CD4-positive, alpha-beta T cell treated with Interleukin-17A for 1 hour (primary cell): ENCODE measurements at regions not wholly inside any gene's neighbourhood (a gene's known extent, or its start where the extent isn't known, plus 50 kb on each side); places are given as distances from the start of the nearest gene placed in this dataset.
A peak's percentile ranks its signal among the peaks of the same experiment; 100 is the strongest.
"Not testable (repeated sequence)": the region's sequence is repeated elsewhere in the genome, so short reads cannot be mapped to it uniquely, and the experiment has no call there.

ENCODE experiments used
- DNase-seq: peaks from one replicate; pipeline ENCODE4 v3.0.0-alpha.2; 2020

DNA sequence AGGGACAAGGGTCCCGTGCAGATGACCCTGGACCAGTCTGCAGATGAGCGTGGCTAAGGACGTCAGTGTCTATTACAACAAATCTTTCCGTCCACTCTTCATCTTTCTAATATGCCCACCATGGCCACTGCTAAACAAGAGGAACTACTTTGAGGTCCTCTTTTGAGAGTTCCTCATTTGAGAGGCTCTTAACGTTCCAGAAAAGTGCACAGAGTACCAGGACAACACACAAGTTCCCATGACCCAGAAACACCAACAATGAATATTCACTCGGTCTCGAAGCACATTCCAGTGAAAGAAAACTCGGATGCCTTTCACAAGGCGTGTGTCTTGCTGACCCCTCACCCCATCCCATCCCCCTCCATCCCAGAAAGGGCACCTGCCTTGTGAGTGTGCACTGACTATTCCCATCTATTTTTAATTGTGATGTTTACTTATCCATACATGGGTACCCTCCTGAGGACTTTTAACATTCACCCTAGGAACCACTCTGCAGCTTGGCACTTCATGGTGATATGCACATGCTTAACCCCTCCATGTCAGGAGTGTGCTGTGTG, 157.0 kb downstream of the SHANK2 start:
- no peak for DNase-seq

GRCh38 chr11:71094296-71095077, 157.9 kb downstream of the SHANK2 start:
- no peak for DNase-seq

GRCh38 chr11:71093783-71094182, 158.6 kb downstream of the SHANK2 start:
- no peak for DNase-seq

GRCh38 chr11:71091506-71092265, 160.7 kb downstream of the SHANK2 start:
- DNase-seq: no peak

DNA sequence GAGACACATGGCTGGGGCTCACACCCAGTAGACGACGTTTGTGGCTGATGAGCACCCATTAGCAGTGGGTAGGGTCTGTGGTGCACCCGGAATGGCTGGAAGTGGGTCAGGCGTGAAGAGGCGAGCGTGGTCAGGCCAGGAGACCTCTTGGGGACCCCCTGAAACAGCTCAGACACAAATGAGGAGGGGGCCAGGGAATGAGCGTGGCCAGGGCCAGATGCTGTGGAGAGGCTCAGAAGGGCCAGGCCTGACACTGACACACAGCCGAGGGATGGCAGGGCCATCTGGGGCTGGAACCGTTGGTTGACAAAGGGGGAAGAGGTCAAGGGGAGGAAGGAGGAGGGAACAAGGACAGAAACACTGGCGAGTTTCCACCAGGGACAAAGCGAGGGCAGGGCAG, 162.8 kb downstream of the SHANK2 start:
- DNase-seq: no peak

DNA sequence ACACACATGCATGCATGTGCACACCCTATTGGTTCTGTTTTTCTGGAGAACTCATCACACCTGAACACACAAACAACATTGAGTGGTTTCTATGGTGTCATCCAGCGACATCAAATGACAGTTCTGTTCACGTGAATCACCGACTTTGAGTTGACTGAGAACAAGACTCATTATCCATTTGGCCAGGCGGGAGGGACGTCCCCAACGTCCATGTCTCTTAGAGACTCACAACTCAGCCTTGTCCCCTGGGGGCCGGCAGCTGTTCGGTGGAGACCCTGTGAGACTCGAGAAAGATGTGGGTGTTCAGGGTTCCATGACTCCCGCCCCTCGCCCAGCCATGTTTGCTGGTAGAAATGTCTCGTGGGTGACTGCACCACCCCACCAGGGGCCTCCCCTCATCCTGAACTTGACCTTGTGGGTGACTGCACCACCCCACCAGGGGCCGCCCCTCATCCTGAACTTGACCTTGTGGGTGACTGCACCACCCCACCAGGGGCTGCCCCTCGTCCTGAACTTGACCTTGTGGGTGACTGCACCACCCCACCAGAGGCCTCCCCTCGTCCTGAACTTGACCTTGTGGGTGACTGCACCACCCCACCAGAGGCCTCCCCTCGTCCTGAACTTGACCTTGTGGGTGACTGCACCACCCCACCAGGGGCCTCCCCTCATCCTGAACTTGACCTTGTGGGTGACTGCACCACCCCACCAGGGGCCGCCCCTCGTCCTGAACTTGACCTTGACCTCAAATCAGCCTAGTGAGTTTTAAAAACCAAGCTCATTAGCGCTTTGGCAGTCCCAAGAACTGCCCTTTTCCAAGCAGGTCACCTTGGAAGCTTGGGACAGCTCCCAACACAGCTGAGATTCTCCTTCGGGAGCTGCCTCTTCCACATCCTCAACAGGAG, 163.8 kb downstream of the SHANK2 start:
- DNase-seq: not testable (repeated sequence)

- no peak for DNase-seq
Measured at GRCh38 chr11:71086687-71087258, 165.6 kb downstream of the SHANK2 start.

DNA sequence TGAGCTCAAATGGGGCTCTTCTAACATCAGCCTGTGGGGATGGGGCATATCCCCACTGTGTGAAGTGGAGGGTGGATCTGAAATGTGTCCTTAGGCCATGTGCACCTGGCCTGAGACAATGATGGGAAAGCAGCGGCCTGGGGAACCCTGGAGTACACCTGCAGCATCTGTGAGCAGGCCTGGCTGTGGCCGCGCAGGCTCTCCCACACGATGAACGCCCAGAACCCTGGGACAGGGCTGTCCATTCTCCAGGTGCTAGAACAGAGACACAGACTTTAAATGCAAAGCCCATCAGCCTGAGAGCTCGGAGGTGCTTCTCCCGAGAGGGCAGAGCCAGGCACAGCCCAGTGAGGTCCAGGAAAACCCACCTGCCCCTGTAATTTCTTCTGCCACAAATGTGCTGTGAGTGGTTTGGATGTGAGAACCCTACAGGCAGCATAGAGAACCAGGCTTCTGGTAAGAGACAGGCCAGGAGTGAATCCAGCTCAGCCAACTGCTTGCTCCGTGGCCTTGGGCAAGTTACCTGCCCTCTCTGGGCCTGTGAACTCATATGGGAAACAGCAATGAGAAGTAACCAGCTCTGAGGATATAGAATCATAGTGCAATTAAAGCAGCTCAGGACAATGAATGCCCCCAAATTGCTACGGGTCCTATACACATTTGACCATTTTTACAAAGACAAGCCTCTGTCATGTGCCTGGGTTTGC, 167.9 kb downstream of the SHANK2 start:
- DNase-seq: no peak

- DNase-seq: no peak
Measured at GRCh38 chr11:71083105-71083504, 169.3 kb downstream of the SHANK2 start.

- no peak for DNase-seq
Measured at GRCh38 chr11:71082454-71082853, 169.9 kb downstream of the SHANK2 start.

- DNase-seq: no peak
Measured at GRCh38 chr11:71081704-71082230, 170.6 kb downstream of the SHANK2 start.

DNA sequence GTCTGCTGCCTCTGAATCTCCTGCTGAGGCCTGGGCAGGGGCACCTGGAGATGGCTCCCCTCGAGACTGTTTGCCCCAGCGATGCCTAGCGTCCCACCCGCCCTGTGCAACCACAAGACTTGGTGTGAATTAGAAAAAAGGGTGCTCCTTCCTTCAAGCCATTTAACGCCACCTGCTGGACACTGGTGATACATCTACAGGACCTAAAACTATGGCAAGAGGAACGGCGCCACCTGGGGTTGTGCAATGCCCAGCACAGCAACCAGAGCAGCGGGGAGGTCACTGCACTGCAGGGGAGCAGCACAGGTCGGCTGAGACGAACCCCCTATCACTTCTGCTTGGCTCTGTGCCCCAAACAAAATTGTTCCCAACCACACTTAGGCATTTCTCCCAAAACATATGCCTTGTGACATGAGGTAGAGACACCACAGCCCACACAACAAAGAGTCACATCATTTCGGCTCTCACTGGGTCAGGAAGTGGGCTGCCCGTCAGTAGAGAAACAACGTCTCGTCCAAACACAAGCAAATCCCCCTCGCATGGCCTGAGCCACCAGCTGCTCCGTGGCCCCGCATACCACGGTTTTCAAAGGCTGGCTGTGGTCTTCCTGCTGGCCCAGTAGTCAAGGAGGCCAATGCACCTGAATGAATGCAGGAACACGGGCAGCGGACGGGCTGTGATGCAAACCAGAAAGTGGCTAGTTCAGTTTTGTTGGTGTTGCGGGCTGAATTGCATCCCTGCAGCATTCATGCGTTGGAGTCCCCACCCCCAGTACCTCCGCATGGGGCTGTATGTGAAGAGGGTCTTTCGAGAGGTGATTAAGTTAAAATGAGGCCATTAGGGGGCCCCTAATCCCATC, 171.9 kb downstream of the SHANK2 start:
- DNase-seq: peak; percentile 6

- no peak for DNase-seq
Measured at GRCh38 chr11:71079795-71080194, 172.6 kb downstream of the SHANK2 start.

DNA sequence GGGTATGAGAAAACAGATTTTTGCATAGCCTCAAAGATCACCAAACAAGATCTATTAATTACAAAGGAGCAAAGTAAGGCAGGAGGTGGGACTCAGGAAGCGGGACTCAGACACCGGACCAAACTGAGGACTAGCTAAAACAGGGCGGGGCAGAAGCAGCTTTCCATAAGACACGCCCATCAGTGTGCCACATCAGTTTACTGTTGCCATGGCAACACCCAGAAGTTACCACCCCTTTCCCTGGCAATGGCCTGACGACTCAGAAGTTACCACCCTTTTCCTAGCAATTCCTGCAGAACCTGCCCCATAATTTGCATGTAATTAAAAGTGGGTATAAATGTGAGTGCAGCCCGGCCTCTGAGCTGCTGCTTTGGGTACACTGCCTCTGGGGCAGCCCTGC, 173.9 kb downstream of the SHANK2 start:
- DNase-seq: no peak

- no peak for DNase-seq
Measured at GRCh38 chr11:71076525-71077304, 175.7 kb downstream of the SHANK2 start.

- no peak for DNase-seq
Measured at GRCh38 chr11:71075871-71076420, 176.4 kb downstream of the SHANK2 start.

DNA sequence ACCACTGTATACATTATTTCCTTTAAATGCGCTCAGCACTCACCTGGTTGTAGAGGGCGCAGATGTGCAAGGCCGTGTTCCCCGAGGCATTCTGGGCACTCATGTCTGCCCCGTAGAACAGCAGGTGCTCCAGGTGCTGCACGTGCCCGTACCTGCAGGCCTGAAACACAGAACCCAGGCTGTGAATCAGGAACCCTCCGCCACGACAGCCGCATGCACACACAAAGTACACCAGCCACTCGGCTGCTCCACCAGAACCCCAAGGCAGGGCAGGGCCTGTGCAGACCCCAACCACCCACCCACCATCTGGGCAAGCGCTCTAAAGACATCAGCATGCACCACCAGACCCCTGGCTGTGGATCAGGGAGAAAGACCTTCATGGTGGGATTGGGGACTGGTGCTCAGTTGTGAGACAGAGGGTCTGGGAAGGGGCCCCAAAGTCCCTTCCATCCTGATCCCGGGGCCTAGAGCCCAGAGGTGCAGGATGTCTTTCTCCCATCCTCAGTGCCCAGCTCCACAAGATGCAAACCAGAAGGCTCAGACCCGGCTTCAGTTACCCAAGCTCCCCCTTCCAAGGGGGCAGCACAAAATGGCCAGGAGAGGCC, 177.2 kb downstream of the SHANK2 start:
- DNase-seq: no peak

DNA sequence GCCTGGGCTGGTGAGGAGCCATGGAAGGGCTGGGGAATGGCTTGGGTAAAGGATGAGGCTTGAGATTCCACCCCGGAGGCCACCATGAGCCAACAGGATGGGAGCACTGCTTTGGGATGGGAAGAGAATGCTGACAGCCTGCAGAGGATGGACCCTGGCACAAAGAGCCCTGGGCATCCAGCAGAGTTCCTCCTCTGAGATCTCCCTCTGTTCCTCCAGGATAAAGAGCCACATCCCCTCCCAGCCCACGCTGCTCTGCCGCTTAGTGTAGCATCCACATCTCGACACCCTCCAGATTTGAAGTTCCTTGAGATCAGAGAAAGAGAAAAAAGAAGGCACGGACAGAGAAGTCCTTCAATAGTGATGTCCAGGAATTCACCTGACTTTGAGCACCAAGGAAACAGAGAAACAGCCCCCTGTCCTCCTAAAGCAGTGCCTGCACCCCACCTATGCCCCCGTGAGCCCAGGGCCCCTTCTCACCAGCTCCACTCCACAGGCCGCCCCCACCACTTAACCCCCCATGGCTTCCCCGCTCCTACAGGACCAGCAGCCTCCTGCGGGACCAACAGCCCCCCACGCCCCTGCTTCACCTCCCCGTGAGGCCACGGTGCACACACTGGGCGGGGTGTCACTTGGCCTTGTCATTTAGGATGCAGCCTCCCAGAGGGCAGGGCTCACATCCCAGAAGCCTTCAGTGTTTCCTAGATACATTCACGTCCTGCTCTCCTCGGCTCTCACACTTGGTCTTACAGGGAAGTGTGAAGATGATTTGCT, 180.5 kb downstream of the SHANK2 start:
- DNase-seq: no peak
